Cardiac fibroblast (primary cell): ENCODE measurements at regions not wholly inside any gene's neighbourhood (a gene's known extent, or its start where the extent isn't known, plus 50 kb on each side); places are given as distances from the start of the nearest gene placed in this dataset.

ENCODE experiments used
- DNase-seq, 2 donors: peaks; one replicate each; pipeline versions ENCODE4 v3.0.0 to v3.0.0-alpha.2; 2010; ENCODE audit warnings: low read depth in 2 of 2
- H3K4me3 ChIP-seq, 2 donors: replicated peaks in 1 of 2; 1 replicate in 1 of 2; 2 replicates in 1 of 2; pipeline ENCODE4 v1.5.1; 2011; ENCODE audit warnings: low read depth in 2 of 2, low read length in 2 of 2, mild to moderate bottlenecking in 2 of 2, moderate library complexity in 1 of 2
- CTCF ChIP-seq: IDR thresholded peaks from one replicate; pipeline ENCODE4 v1.5.1; 2011; ENCODE audit warnings: low read depth, mild to moderate bottlenecking, low read length, inconsistent platforms

- H3K4me3 ChIP-seq = no peak overlapping the region
- TF ChIP-seq CTCF = no peak
- no peak for DNase-seq
Observed at GRCh38 chr10:4568086-4568485, 257.9 kb upstream of the AKR1E2 start.

GRCh38 chr10:4567637-4568036 lies 258.4 kb upstream of the AKR1E2 start:
- DNase-seq = no peak
- no peak for TF ChIP-seq CTCF
- H3K4me3 ChIP-seq = no peak overlapping the region

- no peak for DNase-seq
- TF ChIP-seq CTCF = no peak
- no peak overlapping the region for H3K4me3 ChIP-seq
Observed at GRCh38 chr10:4566011-4566410, 260.0 kb upstream of the AKR1E2 start.

- DNase-seq = no peak
- H3K4me3 ChIP-seq = no peak overlapping the region
Observed at GRCh38 chr10:4561296-4561695, 264.7 kb upstream of the AKR1E2 start.

GRCh38 chr10:4557469-4557868 lies 268.5 kb upstream of the AKR1E2 start:
- DNase-seq = no peak
- TF ChIP-seq CTCF = no peak
- no peak overlapping the region for H3K4me3 ChIP-seq

More at GRCh38 chr10:4561296-4561695, 264.7 kb upstream of the AKR1E2 start:
- no peak for TF ChIP-seq CTCF

GRCh38 chr10:4556527-4556926 lies 269.5 kb upstream of the AKR1E2 start:
- DNase-seq = no peak
- no peak overlapping the region for H3K4me3 ChIP-seq
- no peak for TF ChIP-seq CTCF

GRCh38 chr10:4555920-4556319 lies 270.1 kb upstream of the AKR1E2 start:
- TF ChIP-seq CTCF = no peak
- H3K4me3 ChIP-seq = no peak overlapping the region
- DNase-seq = no peak
